ENCODE measurements at regions not wholly inside any gene's neighbourhood (a gene's known extent, or its start where the extent isn't known, plus 50 kb on each side); places are given as distances from the start of the nearest gene placed in this dataset.
"Not testable (repeated sequence)": the region's sequence is repeated elsewhere in the genome, so short reads cannot be mapped to it uniquely, and the experiment has no call there.

DNA sequence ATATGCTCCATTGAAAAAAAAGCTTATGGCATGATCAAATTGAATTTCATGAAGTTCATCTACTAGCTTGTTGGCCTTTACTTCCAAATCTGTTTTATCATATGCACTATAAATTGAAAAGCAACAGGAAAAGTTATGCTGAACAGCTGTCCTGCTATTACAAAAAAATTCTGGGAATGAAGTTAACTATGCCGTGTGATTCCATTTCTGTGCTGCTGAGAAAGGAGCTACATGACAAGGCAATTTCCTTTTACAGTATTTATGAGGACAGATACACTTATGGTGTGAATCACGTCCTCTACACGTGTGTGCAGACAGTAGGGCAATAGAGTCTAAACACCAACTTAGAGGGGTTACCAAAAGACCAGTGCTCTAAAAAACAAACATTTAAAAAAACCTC is 426.5 kb upstream of the AKR1E2 start:
- Histone ChIP-seq H3K27me3 (ENCODE audit: insufficient read depth, poor library complexity, severe bottlenecking) (no peaks in the 10 kb centered on the region), H3K27ac (ENCODE audit: poor library complexity, severe bottlenecking) (no peak overlapping the region), H3K4me3 (ENCODE audit: severe bottlenecking) (no peak overlapping the region), H3K36me3 (ENCODE audit: low read depth) (no peaks in the 10 kb centered on the region), H3K9me3 (ENCODE audit: severe bottlenecking) (no peaks in the 10 kb centered on the region), H3K4me1 (ENCODE audit: insufficient read depth, poor library complexity, severe bottlenecking) (peaks cover 6% of the 10 kb centered on the region)
- DNase-seq (ENCODE audit: low spot score) (no peak), ATAC-seq (ENCODE audit: low read depth) (no peak)
- TF ChIP-seq, protein P1, sequence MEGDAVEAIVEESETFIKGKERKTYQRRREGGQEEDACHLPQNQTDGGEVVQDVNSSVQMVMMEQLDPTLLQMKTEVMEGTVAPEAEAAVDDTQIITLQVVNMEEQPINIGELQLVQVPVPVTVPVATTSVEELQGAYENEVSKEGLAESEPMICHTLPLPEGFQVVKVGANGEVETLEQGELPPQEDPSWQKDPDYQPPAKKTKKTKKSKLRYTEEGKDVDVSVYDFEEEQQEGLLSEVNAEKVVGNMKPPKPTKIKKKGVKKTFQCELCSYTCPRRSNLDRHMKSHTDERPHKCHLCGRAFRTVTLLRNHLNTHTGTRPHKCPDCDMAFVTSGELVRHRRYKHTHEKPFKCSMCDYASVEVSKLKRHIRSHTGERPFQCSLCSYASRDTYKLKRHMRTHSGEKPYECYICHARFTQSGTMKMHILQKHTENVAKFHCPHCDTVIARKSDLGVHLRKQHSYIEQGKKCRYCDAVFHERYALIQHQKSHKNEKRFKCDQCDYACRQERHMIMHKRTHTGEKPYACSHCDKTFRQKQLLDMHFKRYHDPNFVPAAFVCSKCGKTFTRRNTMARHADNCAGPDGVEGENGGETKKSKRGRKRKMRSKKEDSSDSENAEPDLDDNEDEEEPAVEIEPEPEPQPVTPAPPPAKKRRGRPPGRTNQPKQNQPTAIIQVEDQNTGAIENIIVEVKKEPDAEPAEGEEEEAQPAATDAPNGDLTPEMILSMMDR (IDR thresholded peaks at IDR 0.05; ENCODE audit: poor library complexity, severe bottlenecking) = no peak

DNA sequence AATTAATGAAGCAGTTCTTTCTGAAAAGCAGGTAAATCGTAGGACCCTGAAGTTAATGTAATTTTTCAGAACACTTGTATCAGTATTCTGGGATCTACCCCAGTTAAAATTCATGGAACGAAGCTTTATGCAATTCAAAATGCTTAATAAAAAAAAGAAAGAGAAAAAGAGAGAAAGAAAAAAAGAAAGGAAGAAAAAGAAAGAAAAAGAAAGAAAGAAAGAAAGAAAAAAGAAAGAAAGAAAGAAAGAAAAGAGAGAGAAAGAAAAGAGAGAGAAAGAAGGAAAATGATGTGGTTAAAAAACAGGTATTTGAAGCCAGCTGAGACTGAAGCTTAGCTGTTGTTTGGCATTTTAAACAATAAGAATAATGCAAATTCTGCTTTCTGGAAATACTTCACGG is 427.4 kb upstream of the AKR1E2 start:
- no peak for ATAC-seq (ENCODE audit: low read depth)
- Histone ChIP-seq H3K4me1 (ENCODE audit: insufficient read depth, poor library complexity, severe bottlenecking) (peaks cover 6% of the 10 kb centered on the region), H3K27me3 (ENCODE audit: insufficient read depth, poor library complexity, severe bottlenecking) (no peaks in the 10 kb centered on the region), H3K36me3 (ENCODE audit: low read depth) (no peaks in the 10 kb centered on the region), H3K4me3 (ENCODE audit: severe bottlenecking) (no peak overlapping the region), H3K27ac (ENCODE audit: poor library complexity, severe bottlenecking) (no peak overlapping the region), H3K9me3 (ENCODE audit: severe bottlenecking) (no peaks in the 10 kb centered on the region)
- DNase-seq (ENCODE audit: low spot score) = no peak
- TF ChIP-seq, protein P1 (IDR thresholded peaks at IDR 0.05; ENCODE audit: poor library complexity, severe bottlenecking) = no peak

DNA sequence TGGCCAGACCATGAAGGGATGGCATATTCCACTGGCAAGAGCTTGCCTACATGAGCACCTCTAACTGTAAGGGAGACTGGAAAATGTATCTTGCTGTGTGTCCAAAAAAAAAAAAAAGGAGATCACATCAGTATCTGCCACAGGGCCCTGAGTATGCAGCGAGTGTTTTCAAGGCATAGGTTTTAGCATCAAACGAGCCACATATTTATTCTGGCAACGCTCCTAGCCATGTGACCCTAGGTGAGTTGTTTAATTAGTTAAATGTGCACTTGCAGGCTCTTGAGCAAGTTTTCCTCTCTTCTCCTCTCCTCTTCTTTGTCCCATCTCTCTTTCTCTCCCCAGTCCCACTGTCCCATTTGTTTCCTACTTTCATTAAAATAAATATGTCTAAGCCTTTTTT is 428.7 kb upstream of the AKR1E2 start:
- Histone ChIP-seq H3K27me3 (ENCODE audit: insufficient read depth, poor library complexity, severe bottlenecking) (no peaks in the 10 kb centered on the region), H3K9me3 (ENCODE audit: severe bottlenecking) (no peaks in the 10 kb centered on the region), H3K4me1 (ENCODE audit: insufficient read depth, poor library complexity, severe bottlenecking) (peaks cover 6% of the 10 kb centered on the region), H3K36me3 (ENCODE audit: low read depth) (no peaks in the 10 kb centered on the region), H3K27ac (ENCODE audit: poor library complexity, severe bottlenecking) (no peak overlapping the region), H3K4me3 (ENCODE audit: severe bottlenecking) (no peak overlapping the region)
- no peak for ATAC-seq (ENCODE audit: low read depth)
- no peak for DNase-seq (ENCODE audit: low spot score)
- TF ChIP-seq, protein P1 (IDR thresholded peaks at IDR 0.05; ENCODE audit: poor library complexity, severe bottlenecking) = no peak

DNA sequence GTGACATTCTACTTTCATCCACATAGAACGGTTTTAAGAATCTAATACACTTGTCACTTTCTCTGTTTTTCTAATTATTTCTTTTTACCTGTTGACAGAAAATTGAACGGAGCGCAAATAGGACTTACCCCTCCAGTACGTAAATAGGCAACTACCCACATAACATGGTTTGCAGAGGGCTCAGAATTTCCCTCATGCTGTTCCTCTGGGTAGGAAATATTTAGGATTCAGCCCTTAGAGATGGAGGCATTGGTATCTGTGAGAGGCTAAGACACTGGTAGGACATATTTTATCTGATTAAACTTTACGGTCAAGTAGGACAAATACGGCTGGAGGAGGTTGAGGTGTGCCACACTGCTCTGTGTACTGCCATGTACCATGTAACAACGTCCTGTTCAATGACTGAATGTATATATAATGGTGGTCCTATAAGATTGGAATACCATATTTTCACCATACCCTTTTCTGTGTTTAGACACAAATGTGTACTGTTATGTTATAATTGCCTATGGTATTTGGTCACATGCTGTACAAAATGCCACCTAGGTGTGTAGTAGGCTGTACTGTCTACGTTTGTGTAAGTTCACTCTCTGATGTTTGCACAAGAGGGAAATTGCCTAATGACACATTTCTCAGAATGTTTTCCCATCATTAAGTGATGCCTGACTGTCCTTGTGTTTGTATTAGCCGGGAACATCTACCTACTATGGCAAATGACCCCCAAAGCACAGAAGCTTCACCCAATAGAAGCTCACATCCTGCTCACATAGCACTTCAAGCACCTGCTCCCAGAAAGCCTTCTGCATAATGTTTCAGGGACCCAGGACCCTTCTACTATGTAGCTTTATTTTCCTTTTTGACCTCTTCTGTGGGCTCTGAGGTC is 429.4 kb upstream of the AKR1E2 start:
- H3K9me3 ChIP-seq (ENCODE audit: severe bottlenecking) = no peaks in the 10 kb centered on the region
- H3K27ac ChIP-seq (ENCODE audit: poor library complexity, severe bottlenecking) = no peak overlapping the region
- DNase-seq (ENCODE audit: low spot score) = no peak
- ATAC-seq (ENCODE audit: low read depth) = no peak
- H3K27me3 ChIP-seq (ENCODE audit: insufficient read depth, poor library complexity, severe bottlenecking) = no peaks in the 10 kb centered on the region
- no peak overlapping the region for H3K4me3 ChIP-seq (ENCODE audit: severe bottlenecking)
- peaks cover under 1% of the 10 kb centered on the region for H3K4me1 ChIP-seq (ENCODE audit: insufficient read depth, poor library complexity, severe bottlenecking)
- TF ChIP-seq, protein P1 (IDR thresholded peaks at IDR 0.05; ENCODE audit: poor library complexity, severe bottlenecking) = no peak
- no peaks in the 10 kb centered on the region for H3K36me3 ChIP-seq (ENCODE audit: low read depth)

DNA sequence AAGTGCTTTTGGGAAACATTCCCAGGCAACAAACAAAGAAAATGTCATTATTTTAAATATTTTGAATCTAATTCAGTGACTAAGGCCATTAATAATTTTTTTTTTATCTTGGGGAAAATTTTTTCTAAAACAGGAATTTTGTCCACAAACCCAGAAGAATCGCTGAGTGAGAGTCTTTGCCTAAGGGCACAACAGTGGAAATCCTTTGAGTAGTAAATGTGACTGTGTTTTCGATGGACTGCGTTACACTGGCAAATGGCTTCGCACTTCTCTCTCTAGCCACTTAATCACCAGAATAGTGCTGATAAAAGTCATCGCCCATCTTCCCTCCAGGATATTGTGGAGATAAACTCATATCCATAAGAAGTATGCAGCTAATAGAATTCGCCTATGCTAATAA is 430.3 kb upstream of the AKR1E2 start:
- H3K27ac ChIP-seq (ENCODE audit: poor library complexity, severe bottlenecking) = no peak overlapping the region
- H3K9me3 ChIP-seq (ENCODE audit: severe bottlenecking) = no peaks in the 10 kb centered on the region
- no peak for ATAC-seq (ENCODE audit: low read depth)
- no peaks in the 10 kb centered on the region for H3K36me3 ChIP-seq (ENCODE audit: low read depth)
- H3K4me1 ChIP-seq (ENCODE audit: insufficient read depth, poor library complexity, severe bottlenecking) = no peaks in the 10 kb centered on the region
- H3K27me3 ChIP-seq (ENCODE audit: insufficient read depth, poor library complexity, severe bottlenecking) = no peaks in the 10 kb centered on the region
- H3K4me3 ChIP-seq (ENCODE audit: severe bottlenecking) = no peak overlapping the region
- no peak for DNase-seq (ENCODE audit: low spot score)
- TF ChIP-seq, protein P1 (IDR thresholded peaks at IDR 0.05; ENCODE audit: poor library complexity, severe bottlenecking) = no peak

DNA sequence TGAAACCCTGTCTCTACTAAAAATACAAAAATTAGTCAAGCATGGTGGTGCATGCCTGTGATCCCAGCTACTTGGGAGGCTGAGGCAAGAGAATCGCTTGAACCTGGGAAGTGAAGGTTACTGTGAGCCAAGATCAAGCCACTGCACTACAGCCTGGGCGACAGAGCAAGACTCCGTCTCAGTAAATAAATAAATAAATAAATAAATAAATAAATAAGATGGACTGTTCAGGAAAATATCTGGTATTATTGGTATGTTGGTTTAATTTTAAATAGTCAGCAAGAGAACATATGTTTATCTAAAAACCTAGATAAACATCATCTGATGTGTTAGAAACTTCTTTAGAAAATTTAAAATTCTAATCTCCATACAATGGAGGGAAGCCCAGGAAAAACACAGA is 431.6 kb upstream of the AKR1E2 start:
- H3K4me1 ChIP-seq (ENCODE audit: insufficient read depth, poor library complexity, severe bottlenecking); H3K27me3 ChIP-seq (ENCODE audit: insufficient read depth, poor library complexity, severe bottlenecking); DNase-seq (ENCODE audit: low spot score); H3K4me3 ChIP-seq (ENCODE audit: severe bottlenecking); ATAC-seq (ENCODE audit: low read depth); H3K36me3 ChIP-seq (ENCODE audit: low read depth); H3K9me3 ChIP-seq (ENCODE audit: severe bottlenecking); H3K27ac ChIP-seq (ENCODE audit: poor library complexity, severe bottlenecking): not testable (repeated sequence)

All from RWPE2 (cell line).